ENCODE measurements at regions not wholly inside any gene's neighbourhood (a gene's known extent, or its start where the extent isn't known, plus 50 kb on each side); places are given as distances from the start of the nearest gene placed in this dataset.
"Not testable (repeated sequence)": the region's sequence is repeated elsewhere in the genome, so short reads cannot be mapped to it uniquely, and the experiment has no call there.

DNA sequence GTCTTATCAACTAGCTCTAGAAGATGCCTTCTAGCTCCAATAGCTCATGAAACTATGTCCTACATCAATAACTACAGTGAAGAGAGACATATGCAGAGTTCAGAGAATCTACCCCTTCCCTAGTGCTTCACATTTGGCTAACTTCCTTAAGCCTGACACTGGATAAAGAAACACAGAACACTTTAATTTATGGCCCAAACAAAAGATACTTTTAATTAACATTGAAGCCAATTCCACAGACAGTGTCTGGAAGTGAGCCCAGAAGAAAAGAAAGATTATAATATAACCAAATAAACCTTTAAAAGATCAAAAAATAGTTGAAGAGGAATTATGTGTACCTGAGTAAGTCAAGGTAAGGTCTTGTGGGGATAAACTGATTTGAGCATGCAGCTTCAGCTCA lies 255.2 kb downstream of the C11orf87 start:
- Mint-ChIP-seq H3K4me1 (ENCODE audit: low read depth) (no peaks in the 10 kb centered on the region), H3K9me3 (no peaks in the 10 kb centered on the region), H3K27me3 (no peaks in the 10 kb centered on the region), H3K27ac (no peak overlapping the region), H3K4me3 (no peak overlapping the region), H3K36me3 (ENCODE audit: low read depth) (no peaks in the 10 kb centered on the region)
- intact Hi-C loops (cut with micrococcal nuclease) = no loop called here

DNA sequence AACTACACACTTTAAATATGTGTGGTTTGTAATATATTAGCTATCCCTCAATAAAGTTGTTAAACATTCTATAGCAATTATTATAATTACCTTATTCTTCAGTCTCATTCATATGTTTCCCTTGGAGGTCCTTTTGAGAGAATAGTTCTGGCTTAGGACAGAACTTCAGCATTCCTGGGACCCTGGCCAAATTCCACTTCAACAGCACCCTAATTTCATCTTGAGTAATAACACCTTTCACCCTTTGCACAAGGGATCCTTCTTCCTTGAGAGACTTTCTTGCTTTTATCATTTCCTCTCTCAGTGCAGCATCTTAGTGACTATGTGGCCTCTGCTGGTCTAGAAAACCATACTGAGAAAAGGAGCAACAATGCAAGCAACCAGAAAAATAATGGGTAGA lies 255.9 kb downstream of the C11orf87 start:
- Mint-ChIP-seq H3K9me3 (no peaks in the 10 kb centered on the region), H3K4me1 (ENCODE audit: low read depth) (no peaks in the 10 kb centered on the region), H3K4me3 (no peak overlapping the region), H3K36me3 (ENCODE audit: low read depth) (no peaks in the 10 kb centered on the region), H3K27ac (no peak overlapping the region), H3K27me3 (no peaks in the 10 kb centered on the region)
- intact Hi-C loops (cut with micrococcal nuclease) = no loop called here

DNA sequence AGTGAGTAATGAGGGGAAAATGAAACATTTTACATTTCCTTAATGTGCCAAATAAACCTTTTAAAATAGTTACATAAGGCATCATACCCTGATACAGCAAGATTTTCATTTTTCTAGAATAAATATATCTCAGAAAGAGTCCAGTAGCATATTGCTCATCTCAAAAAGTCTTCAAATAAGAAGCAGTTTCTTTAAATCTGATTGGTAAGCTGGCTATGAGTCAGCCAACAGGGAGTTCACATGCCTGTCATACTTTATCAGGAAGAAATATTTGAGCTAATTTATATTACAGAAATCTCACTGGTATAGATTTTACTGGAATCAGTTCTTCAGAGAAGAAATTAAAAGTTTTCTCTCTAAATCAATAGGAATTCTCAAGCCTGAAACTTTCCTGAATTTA lies 258.1 kb downstream of the C11orf87 start:
- H3K27me3 Mint-ChIP-seq = no peaks in the 10 kb centered on the region
- H3K4me1 Mint-ChIP-seq (ENCODE audit: low read depth) = no peaks in the 10 kb centered on the region
- H3K27ac Mint-ChIP-seq = no peak overlapping the region
- no peaks in the 10 kb centered on the region for H3K9me3 Mint-ChIP-seq
- intact Hi-C loops (cut with micrococcal nuclease) = no loop called here
- no peak overlapping the region for H3K4me3 Mint-ChIP-seq
- H3K36me3 Mint-ChIP-seq (ENCODE audit: low read depth) = no peaks in the 10 kb centered on the region

DNA sequence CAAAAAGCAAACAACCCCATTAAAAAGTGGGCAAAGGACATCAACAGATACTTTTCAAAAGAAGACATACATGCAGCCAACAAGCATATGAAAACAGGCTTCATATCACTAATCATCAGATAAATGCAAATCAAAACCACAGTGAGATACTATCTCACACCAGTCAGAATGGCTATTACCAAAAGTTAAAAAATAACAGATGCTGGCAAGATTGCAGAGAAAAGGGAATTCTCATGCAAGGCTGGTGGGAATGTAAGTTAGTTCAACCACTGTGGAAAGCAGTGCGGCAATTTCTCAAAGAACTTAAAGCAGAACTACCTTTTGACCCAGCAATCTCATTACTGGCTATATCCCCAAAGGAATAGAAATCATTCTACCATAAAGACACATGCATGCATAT lies 260.8 kb downstream of the C11orf87 start:
- intact Hi-C loops (cut with micrococcal nuclease); H3K36me3 Mint-ChIP-seq (ENCODE audit: low read depth); H3K4me1 Mint-ChIP-seq (ENCODE audit: low read depth); H3K27me3 Mint-ChIP-seq; H3K9me3 Mint-ChIP-seq; H3K27ac Mint-ChIP-seq; H3K4me3 Mint-ChIP-seq: not testable (repeated sequence)

DNA sequence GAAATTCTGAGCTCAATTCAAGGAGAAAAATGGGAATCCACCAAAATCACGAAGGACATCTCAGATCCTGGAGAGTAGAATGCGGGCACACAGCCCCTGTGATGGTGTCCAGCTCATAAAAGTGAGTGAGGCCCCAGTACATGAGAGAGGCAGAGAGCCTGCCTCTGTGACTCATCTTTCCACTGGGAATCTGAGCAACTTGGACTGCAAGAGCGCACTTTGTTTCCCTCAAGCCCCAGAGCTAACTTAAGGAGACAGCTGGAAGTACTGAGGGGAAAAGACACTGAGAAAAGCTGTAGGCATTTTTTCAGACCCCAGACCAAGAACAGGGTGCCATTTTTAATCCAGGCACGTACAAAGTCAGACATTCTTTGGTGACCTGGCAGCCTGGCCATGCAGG lies 273.7 kb downstream of the C11orf87 start:
- no peaks in the 10 kb centered on the region for H3K27me3 Mint-ChIP-seq
- no peak overlapping the region for H3K27ac Mint-ChIP-seq
- H3K4me3 Mint-ChIP-seq = no peak overlapping the region
- intact Hi-C loops (cut with micrococcal nuclease) = no loop called here
- H3K4me1 Mint-ChIP-seq (ENCODE audit: low read depth) = no peaks in the 10 kb centered on the region
- no peaks in the 10 kb centered on the region for H3K36me3 Mint-ChIP-seq (ENCODE audit: low read depth)
- H3K9me3 Mint-ChIP-seq = peaks cover 15% of the 10 kb centered on the region

GRCh38 chr11:109696191-109696897 lies 274.4 kb downstream of the C11orf87 start:
- intact Hi-C loops (cut with micrococcal nuclease) = no loop called here

GRCh38 chr11:109697140-109697843 lies 275.3 kb downstream of the C11orf87 start:
- intact Hi-C loops (cut with micrococcal nuclease) = loop anchor here (1.0 kb wide), 1 partner anchor 999 kb away; no protein-coding TSS in a partner anchor
- H3K27me3 Mint-ChIP-seq = peaks cover 2% of the 10 kb centered on the region
- H3K9me3 Mint-ChIP-seq = peaks cover 15% of the 10 kb centered on the region

More at GRCh38 chr11:109696191-109696897, 274.4 kb downstream of the C11orf87 start:
- H3K4me1 Mint-ChIP-seq (ENCODE audit: low read depth) = no peaks in the 10 kb centered on the region
- H3K4me3 Mint-ChIP-seq = no peak overlapping the region
- no peak overlapping the region for H3K27ac Mint-ChIP-seq
- H3K9me3 Mint-ChIP-seq = peaks cover 15% of the 10 kb centered on the region
- peaks cover under 1% of the 10 kb centered on the region for H3K27me3 Mint-ChIP-seq
- no peaks in the 10 kb centered on the region for H3K36me3 Mint-ChIP-seq (ENCODE audit: low read depth)

DNA sequence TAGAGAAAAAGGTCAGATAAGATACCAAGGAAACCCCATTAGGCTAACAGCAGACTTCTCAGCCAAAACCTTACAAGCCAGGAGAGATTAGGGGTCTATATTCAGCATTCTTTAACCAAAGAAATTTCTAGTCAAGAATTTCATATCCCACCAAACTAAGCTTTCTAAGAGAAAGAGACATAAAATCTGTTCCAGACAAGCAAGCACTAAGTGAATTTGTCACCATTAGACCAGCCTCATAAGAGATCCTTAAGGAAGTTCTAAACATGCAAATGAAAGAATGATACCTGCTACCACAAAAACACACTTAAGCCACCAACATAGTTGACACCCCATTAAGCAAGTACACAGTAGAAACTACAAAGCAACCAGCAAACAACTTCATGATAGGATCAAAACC lies 276.2 kb downstream of the C11orf87 start:
- no peak overlapping the region for H3K27ac Mint-ChIP-seq
- H3K27me3 Mint-ChIP-seq = peaks cover 4% of the 10 kb centered on the region
- intact Hi-C loops (cut with micrococcal nuclease) = no loop called here
- no peaks in the 10 kb centered on the region for H3K4me1 Mint-ChIP-seq (ENCODE audit: low read depth)
- H3K36me3 Mint-ChIP-seq (ENCODE audit: low read depth) = no peaks in the 10 kb centered on the region
- H3K4me3 Mint-ChIP-seq = no peak overlapping the region
- H3K9me3 Mint-ChIP-seq = peaks cover 15% of the 10 kb centered on the region

More at GRCh38 chr11:109697140-109697843, 275.3 kb downstream of the C11orf87 start:
- Mint-ChIP-seq H3K27ac (no peak overlapping the region), H3K36me3 (ENCODE audit: low read depth) (no peaks in the 10 kb centered on the region), H3K4me1 (ENCODE audit: low read depth) (no peaks in the 10 kb centered on the region), H3K4me3 (no peak overlapping the region)

DNA sequence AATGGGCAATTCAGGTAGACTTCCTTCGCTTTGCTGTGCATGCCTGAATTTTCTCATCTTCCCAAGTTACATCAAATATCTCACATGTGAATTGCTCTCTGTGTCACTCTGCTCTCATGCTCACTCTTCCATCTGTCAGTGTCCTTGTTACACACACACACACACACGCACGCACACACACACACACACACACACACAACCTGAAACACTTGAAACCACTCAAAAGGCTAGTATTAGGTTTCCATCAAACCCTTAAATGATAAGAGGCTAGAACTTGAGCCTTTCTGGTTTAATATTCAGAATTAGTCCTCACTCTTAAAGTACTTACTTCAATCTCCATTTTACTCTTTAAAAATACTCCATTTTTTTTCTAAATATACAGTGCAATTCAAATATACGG lies 282.4 kb downstream of the C11orf87 start:
- Mint-ChIP-seq H3K9me3 (no peaks in the 10 kb centered on the region), H3K27me3 (peaks cover 13% of the 10 kb centered on the region), H3K27ac (no peak overlapping the region), H3K36me3 (ENCODE audit: low read depth) (no peaks in the 10 kb centered on the region), H3K4me3 (no peak overlapping the region), H3K4me1 (ENCODE audit: low read depth) (peaks cover 7% of the 10 kb centered on the region)
- intact Hi-C loops (cut with micrococcal nuclease) = no loop called here

DNA sequence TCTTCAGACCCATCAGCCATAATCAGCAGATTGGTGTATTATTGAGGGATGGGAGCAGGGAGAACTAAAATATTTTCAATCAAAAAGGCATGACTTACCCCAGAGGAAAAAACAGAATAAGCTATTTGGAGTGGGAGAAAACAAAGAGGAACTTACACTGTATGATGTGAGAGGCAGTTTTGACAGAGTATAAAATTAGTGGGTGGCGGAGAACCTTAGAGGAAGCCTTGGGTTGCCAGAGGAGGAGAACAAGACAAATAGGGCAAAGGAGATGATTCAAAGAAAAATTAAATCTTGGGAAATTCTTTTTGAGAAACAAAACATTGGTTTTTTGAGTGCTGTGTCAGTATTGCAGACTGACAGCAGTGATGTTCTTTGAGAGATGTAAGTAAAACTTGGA lies 285.0 kb downstream of the C11orf87 start:
- H3K27me3 Mint-ChIP-seq = peaks cover 11% of the 10 kb centered on the region
- intact Hi-C loops (cut with micrococcal nuclease) = no loop called here
- H3K4me3 Mint-ChIP-seq = no peak overlapping the region
- no peak overlapping the region for H3K27ac Mint-ChIP-seq
- no peaks in the 10 kb centered on the region for H3K36me3 Mint-ChIP-seq (ENCODE audit: low read depth)
- peaks cover 7% of the 10 kb centered on the region for H3K4me1 Mint-ChIP-seq (ENCODE audit: low read depth)
- H3K9me3 Mint-ChIP-seq = no peaks in the 10 kb centered on the region

- Mint-ChIP-seq H3K27me3 (peaks cover 11% of the 10 kb centered on the region), H3K4me3 (no peak overlapping the region), H3K4me1 (ENCODE audit: low read depth) (peaks cover 7% of the 10 kb centered on the region), H3K36me3 (ENCODE audit: low read depth) (no peaks in the 10 kb centered on the region), H3K9me3 (no peaks in the 10 kb centered on the region), H3K27ac (no peak overlapping the region)
- intact Hi-C loops (cut with micrococcal nuclease) = no loop called here
Observed at GRCh38 chr11:109707411-109707810, 285.4 kb downstream of the C11orf87 start.

GRCh38 chr11:109708184-109708583 lies 286.2 kb downstream of the C11orf87 start:
- Mint-ChIP-seq H3K36me3 (ENCODE audit: low read depth) (no peaks in the 10 kb centered on the region), H3K4me1 (ENCODE audit: low read depth) (peaks cover 7% of the 10 kb centered on the region), H3K27me3 (peaks cover 9% of the 10 kb centered on the region), H3K4me3 (no peak overlapping the region), H3K27ac (no peak overlapping the region), H3K9me3 (no peaks in the 10 kb centered on the region)
- intact Hi-C loops (cut with micrococcal nuclease) = no loop called here

GRCh38 chr11:109714444-109714843 lies 292.5 kb downstream of the C11orf87 start:
- H3K4me1 Mint-ChIP-seq (ENCODE audit: low read depth); H3K27me3 Mint-ChIP-seq; H3K36me3 Mint-ChIP-seq (ENCODE audit: low read depth); H3K27ac Mint-ChIP-seq; H3K4me3 Mint-ChIP-seq; intact Hi-C loops (cut with micrococcal nuclease): not testable (repeated sequence)
- H3K9me3 Mint-ChIP-seq = peaks cover 34% of the 10 kb centered on the region

DNA sequence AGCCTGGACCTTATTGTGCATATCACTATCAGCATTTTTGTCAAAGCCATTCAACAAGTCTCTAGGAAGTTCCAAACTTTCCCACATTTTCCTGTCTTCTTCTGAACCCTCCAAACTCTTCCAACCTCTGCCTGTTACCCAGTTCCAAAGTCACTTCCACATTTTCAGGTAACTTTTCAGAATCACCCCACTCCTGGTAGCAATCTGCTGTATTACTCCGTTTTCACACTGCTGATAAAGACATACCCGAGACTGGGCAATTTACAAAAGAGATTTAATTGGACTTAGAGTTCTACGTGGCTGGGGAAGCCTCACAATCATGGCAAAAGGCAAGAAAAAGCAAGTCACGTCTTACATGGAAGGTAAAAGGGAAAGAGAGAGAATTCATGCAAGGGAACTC lies 293.4 kb downstream of the C11orf87 start:
- H3K4me3 Mint-ChIP-seq; intact Hi-C loops (cut with micrococcal nuclease); H3K27me3 Mint-ChIP-seq; H3K27ac Mint-ChIP-seq; H3K36me3 Mint-ChIP-seq (ENCODE audit: low read depth); H3K4me1 Mint-ChIP-seq (ENCODE audit: low read depth): not testable (repeated sequence)
- H3K9me3 Mint-ChIP-seq = peaks cover 34% of the 10 kb centered on the region

DNA sequence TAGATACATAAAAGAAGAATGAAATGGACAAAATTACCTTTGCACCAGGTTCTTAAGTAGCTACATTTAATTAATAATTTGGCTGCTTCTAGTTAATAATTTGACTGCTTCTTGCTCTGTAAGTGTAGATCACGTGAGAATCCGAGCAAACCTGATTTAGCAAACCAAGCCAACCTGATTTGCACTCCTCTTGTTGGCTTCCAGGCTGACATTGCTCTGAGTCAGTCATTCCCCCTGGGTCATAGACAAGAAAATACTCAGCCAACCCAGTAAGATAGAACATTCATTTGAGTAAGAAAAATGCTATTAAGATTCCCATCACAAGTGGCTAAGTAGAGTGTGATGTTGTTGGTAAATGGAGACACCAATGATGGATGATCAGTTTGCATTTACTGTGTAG lies 304.1 kb downstream of the C11orf87 start:
- Mint-ChIP-seq H3K4me3 (no peak overlapping the region), H3K27ac (no peak overlapping the region), H3K36me3 (ENCODE audit: low read depth) (no peaks in the 10 kb centered on the region), H3K4me1 (ENCODE audit: low read depth) (no peaks in the 10 kb centered on the region), H3K9me3 (no peaks in the 10 kb centered on the region), H3K27me3 (peaks cover 21% of the 10 kb centered on the region)
- intact Hi-C loops (cut with micrococcal nuclease) = no loop called here
